Effector memory CD8-positive, alpha-beta T cell (primary cell): ENCODE measurements at regions not wholly inside any gene's neighbourhood (a gene's known extent, or its start where the extent isn't known, plus 50 kb on each side); places are given as distances from the start of the nearest gene placed in this dataset.

Source experiments
- ATAC-seq: fragments of 150-1000 bp; cut with Tn5 transposase; replicated peaks from 2 replicates; pipeline ENCODE4 v1.10.0; 2021; ENCODE audit warnings: mild to moderate bottlenecking, moderate library complexity
- DNase-seq, 3 experiments: peaks; one replicate each; pipeline ENCODE4 v3.0.0; 2021
- H3K27ac Mint-ChIP-seq, 2 donors: one replicate each; pipeline ENCODE4 v1.8.0; 2022; ENCODE audit warnings: mild to moderate bottlenecking in 2 of 2, mixed read lengths in 2 of 2, moderate library complexity in 2 of 2
- H3K27me3 Mint-ChIP-seq, 2 donors: one replicate each; pipeline ENCODE4 v1.8.0; 2022; ENCODE audit warnings: mixed read lengths in 2 of 2
- H3K36me3 Mint-ChIP-seq: one replicate; pipeline ENCODE4 v1.8.0; 2022; ENCODE audit warnings: mild to moderate bottlenecking, moderate library complexity, mixed read lengths; ENCODE audit not compliant: insufficient read depth
- H3K4me1 Mint-ChIP-seq, 2 donors: one replicate each; pipeline ENCODE4 v1.8.0; 2022; ENCODE audit warnings: low read depth in 2 of 2, mixed read lengths in 2 of 2
- H3K4me3 Mint-ChIP-seq, 2 donors: one replicate each; pipeline ENCODE4 v1.8.0; 2022; ENCODE audit warnings: mild to moderate bottlenecking in 2 of 2, mixed read lengths in 2 of 2, moderate library complexity in 2 of 2
- H3K9me3 Mint-ChIP-seq, 2 donors: one replicate each; pipeline ENCODE4 v1.8.0; 2022; ENCODE audit warnings: mixed read lengths in 2 of 2

DNA sequence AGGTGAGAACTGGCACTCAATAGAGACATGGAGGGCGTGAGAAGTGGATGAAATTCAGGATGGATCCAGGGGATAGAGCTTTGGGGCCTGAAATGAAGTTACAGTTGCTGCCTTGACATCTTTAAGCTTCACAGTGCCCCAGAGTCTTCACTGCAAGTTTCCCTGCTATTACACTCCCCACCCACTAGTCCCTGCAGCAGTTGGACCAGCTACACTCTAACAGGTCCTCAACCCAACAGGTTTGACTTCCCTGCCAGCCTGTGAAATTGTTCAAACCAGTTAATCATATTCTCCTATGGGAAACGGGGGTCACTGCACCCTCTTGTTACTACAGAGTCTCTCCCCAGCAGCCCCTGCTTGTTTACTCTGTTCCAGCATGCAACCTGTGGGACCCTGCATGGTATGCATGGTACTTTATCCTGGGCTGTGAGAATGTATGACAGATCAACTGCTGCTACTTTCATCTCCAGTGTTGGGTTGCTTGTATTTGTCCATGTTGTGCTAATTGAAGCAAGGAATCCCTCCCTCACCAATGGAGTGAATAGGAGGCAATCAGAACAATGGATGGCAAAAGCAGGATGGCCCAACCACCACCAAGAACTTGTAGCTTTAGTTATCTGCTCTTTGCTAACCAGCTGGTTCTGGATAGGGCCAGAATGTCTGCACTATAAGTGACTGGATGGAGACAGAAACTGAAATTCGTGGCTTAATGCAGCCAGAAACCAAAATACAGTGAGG, 314.2 kb downstream of the OLFM4 start:
- no peak for DNase-seq
- H3K27ac Mint-ChIP-seq, result no peak overlapping the region
- no peaks in the 10 kb centered on the region for H3K4me1 Mint-ChIP-seq
- no peak for ATAC-seq
- H3K27me3 Mint-ChIP-seq, result no peaks in the 10 kb centered on the region
- no peak overlapping the region for H3K4me3 Mint-ChIP-seq
- peaks cover 7 to 17% of the 10 kb centered on the region in 2 donors for H3K9me3 Mint-ChIP-seq
- no peaks in the 10 kb centered on the region for H3K36me3 Mint-ChIP-seq

DNA sequence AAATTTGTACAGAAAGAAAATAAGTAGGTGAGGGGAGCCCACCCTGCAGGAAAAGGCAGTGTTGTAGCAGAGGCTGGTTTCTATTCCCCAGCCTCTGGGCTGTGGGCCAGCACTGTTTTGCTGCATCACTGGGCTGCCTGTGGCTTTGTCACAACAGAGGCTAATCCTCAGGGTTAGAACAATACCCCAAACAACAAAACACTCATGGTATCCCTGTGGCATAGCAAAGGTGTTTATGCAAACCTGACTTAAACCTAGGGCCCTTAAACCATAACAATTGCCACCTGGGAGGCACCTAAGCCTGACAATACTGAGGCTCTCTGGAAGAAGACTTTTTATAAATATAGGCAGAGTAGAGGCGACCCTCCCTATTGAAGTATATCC, 314.7 kb downstream of the OLFM4 start:
- no peak for ATAC-seq
- Mint-ChIP-seq H3K27ac (no peak overlapping the region), H3K36me3 (no peaks in the 10 kb centered on the region), H3K4me3 (no peak overlapping the region), H3K4me1 (no peaks in the 10 kb centered on the region), H3K27me3 (no peaks in the 10 kb centered on the region), H3K9me3 (peaks cover 10 to 17% of the 10 kb centered on the region in 2 donors)
- DNase-seq, result no peak

DNA sequence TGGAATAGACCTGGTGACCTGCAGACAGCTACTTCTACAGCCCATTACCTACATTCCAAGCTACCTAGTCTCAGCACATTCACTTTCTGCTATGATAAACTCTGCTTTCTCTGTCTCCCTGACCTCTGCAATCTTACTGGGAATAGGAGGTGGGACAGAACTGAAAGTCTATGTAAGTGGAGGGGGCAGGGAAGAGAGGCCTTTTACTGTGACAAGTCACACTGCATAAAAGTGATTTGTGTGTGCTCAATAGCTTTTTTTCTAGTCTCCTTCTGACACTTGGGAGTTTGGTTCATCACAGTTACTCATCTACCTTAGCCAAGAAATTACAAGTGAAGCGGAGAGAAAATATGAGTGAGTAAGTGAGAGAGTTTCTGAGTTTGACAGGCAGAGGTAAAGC, 322.4 kb downstream of the OLFM4 start:
- DNase-seq (no peak), ATAC-seq (no peak)
- H3K9me3 Mint-ChIP-seq, result peaks cover 7 to 11% of the 10 kb centered on the region in 2 donors
- no peaks in the 10 kb centered on the region for H3K4me1 Mint-ChIP-seq
- H3K27me3 Mint-ChIP-seq, result no peaks in the 10 kb centered on the region
- H3K27ac Mint-ChIP-seq, result no peak overlapping the region
- no peak overlapping the region for H3K4me3 Mint-ChIP-seq
- H3K36me3 Mint-ChIP-seq, result no peaks in the 10 kb centered on the region

DNA sequence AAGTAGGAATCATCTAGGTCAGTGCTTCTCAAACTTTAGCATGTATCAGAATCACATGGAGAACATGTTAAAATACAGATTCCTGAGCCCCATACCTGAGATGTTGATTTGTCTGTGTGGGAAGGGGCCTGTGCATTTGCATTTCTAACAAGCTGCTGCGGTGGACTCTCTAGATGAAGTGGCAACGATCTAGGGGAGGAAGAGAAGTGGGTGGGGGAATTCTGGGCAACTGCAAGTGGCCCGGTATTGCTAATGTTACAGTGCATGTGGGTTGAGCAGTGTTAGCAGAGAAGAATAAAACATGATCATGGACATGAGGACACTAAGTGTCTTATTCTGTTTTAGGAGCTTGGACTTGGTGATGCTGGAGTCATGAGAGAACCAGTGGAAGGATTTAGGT, 329.0 kb downstream of the OLFM4 start:
- peaks cover 11 to 17% of the 10 kb centered on the region in 2 donors for H3K9me3 Mint-ChIP-seq
- ATAC-seq (no peak), DNase-seq (no peak)
- H3K36me3 Mint-ChIP-seq, result no peaks in the 10 kb centered on the region
- H3K27me3 Mint-ChIP-seq, result no peaks in the 10 kb centered on the region
- H3K27ac Mint-ChIP-seq, result no peak overlapping the region
- no peaks in the 10 kb centered on the region for H3K4me1 Mint-ChIP-seq
- H3K4me3 Mint-ChIP-seq, result no peak overlapping the region

DNA sequence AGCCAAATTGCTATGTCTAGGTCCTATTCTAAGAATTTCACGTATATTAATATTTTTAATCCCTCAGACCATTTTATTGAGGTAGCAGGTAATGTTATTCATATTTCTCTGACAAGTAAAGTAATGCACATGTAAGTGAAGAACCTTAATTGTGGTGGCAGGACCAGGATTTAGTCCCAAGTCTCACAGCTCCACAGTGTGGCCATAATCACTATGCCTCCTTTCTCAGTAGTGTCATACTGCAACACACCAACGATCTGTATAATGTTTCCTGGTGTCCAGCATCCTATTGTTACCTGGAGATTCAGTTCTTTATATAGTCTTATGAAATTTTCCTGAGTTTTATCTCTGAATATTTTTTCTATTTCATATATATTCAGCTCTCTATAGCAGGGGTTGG, 340.3 kb downstream of the OLFM4 start:
- H3K9me3 Mint-ChIP-seq, result peaks cover 4 to 5% of the 10 kb centered on the region in 2 donors
- DNase-seq (no peak), ATAC-seq (no peak)
- no peak overlapping the region for H3K27ac Mint-ChIP-seq
- H3K27me3 Mint-ChIP-seq, result no peaks in the 10 kb centered on the region
- no peaks in the 10 kb centered on the region for H3K36me3 Mint-ChIP-seq
- no peaks in the 10 kb centered on the region for H3K4me1 Mint-ChIP-seq
- no peak overlapping the region for H3K4me3 Mint-ChIP-seq

DNA sequence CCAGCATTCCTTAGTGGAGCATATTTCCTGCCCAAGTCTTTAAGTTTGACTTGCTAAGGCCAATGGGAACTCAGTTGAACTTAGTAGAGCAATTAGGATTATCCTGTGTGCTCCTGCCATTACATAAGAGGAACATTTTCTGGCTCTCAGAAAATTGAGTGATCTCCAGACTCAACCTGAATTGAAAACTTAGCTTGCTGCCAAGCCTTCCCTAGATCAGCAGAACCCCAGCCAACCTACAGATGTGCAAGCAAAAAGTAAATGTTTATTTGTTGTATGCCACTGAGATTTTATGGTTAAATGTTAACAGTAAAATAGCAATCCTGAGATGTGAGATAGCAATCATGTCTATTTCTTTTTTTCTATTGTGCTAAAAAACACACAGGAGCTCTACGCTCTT, 350.9 kb downstream of the OLFM4 start:
- DNase-seq (no peak), ATAC-seq (no peak)
- Mint-ChIP-seq H3K4me3 (no peak overlapping the region), H3K4me1 (no peaks in the 10 kb centered on the region), H3K9me3 (peaks cover 0 to 5% of the 10 kb centered on the region in 2 donors), H3K36me3 (no peaks in the 10 kb centered on the region), H3K27me3 (no peaks in the 10 kb centered on the region), H3K27ac (no peak overlapping the region)

DNA sequence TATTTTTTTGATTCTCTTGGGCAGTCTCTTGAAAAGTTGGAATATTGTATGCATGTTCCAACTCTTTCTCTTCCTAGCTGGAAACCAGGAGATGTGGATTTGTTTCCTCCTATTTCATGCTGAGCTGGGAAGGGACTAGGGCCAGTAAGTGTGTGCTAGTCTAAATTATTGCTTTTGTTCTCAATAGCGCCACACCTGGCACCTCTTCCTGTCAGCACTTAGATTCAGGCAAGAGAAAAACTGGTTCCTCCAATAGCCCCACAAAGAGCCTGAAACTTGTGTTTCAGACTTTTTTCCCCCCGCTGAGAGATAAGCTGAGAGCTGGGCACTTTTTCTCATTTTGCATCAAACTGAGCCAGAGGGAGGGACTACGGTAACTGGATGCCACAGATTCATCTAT, 353.4 kb downstream of the OLFM4 start:
- H3K4me1 Mint-ChIP-seq, result no peaks in the 10 kb centered on the region
- no peak for DNase-seq
- no peaks in the 10 kb centered on the region for H3K36me3 Mint-ChIP-seq
- no peak overlapping the region for H3K4me3 Mint-ChIP-seq
- ATAC-seq, result no peak
- peaks cover 12 to 15% of the 10 kb centered on the region in 2 donors for H3K9me3 Mint-ChIP-seq
- no peaks in the 10 kb centered on the region for H3K27me3 Mint-ChIP-seq
- H3K27ac Mint-ChIP-seq, result no peak overlapping the region

DNA sequence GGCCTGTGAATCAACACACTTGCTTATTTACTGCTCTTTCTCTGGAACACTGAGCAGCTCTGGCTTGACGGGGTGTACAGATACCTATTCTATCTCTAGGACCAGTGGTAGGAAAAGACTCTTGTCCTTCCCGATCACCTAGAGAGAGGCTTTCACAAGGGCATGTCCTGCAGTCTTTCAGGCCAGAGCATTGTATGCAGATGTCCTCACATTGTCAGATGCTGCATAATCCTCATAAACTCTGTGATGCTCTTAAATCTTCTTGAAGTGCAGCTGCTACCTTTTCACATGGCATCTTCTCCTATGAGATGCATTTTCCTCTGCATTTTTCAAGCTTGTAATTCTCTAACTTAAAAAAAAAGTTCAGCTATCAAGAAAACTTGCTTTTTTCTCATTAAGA, 369.4 kb downstream of the OLFM4 start:
- Mint-ChIP-seq H3K4me3 (no peak overlapping the region), H3K9me3 (peaks cover 0 to 10% of the 10 kb centered on the region in 2 donors), H3K27me3 (no peaks in the 10 kb centered on the region), H3K27ac (no peak overlapping the region), H3K36me3 (no peaks in the 10 kb centered on the region), H3K4me1 (no peaks in the 10 kb centered on the region)
- no peak for DNase-seq
- ATAC-seq, result no peak

DNA sequence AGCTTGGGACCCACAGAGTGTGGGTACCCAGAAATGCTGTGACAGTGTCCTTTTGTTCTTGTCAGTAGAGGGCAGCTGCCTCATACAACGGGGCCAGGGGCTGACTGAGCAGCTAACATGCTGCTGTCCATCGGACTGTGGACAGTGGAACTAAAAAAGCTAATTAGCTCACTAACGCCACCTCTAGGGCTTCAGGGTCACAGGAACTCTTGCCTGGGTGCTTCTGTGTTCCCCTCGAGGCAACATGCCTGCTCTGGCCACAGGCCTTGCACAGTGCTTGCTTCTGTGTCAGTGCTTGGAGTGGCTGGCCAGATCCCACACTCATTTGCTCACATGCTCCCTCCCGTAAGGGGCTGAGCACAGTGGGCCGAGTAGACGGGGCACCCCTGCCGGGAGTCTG, 377.0 kb downstream of the OLFM4 start:
- Mint-ChIP-seq H3K27me3 (no peaks in the 10 kb centered on the region), H3K36me3 (peaks cover 4% of the 10 kb centered on the region), H3K27ac (no peak overlapping the region), H3K4me1 (no peaks in the 10 kb centered on the region), H3K9me3 (peaks cover 0 to 6% of the 10 kb centered on the region in 2 donors), H3K4me3 (no peak overlapping the region)
- DNase-seq, result no peak
- no peak for ATAC-seq

DNA sequence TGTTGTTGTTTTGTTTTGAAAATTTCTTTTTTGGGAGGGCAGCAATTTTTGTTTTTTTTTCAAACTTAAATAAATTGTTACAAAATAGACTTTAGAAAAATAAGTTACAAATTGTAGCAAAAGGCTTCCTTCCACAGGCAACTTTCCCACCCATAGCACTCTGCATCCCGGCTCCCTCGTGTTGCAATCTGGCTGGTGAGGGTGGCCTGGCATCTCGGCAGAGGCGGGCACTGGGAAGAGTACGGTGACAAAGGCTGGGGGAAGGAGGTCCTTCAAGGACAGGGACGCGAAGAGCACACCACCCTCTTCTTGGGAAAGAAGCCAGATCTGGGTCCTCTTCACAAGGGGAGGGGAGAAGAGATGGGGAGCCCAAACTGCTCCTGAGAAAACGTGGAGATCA, 379.7 kb downstream of the OLFM4 start:
- no peak for DNase-seq
- Mint-ChIP-seq H3K27ac (no peak overlapping the region), H3K27me3 (no peaks in the 10 kb centered on the region), H3K36me3 (peaks cover 4% of the 10 kb centered on the region), H3K9me3 (peaks cover 2 to 7% of the 10 kb centered on the region in 2 donors), H3K4me3 (no peak overlapping the region), H3K4me1 (no peaks in the 10 kb centered on the region)
- ATAC-seq, result no peak

DNA sequence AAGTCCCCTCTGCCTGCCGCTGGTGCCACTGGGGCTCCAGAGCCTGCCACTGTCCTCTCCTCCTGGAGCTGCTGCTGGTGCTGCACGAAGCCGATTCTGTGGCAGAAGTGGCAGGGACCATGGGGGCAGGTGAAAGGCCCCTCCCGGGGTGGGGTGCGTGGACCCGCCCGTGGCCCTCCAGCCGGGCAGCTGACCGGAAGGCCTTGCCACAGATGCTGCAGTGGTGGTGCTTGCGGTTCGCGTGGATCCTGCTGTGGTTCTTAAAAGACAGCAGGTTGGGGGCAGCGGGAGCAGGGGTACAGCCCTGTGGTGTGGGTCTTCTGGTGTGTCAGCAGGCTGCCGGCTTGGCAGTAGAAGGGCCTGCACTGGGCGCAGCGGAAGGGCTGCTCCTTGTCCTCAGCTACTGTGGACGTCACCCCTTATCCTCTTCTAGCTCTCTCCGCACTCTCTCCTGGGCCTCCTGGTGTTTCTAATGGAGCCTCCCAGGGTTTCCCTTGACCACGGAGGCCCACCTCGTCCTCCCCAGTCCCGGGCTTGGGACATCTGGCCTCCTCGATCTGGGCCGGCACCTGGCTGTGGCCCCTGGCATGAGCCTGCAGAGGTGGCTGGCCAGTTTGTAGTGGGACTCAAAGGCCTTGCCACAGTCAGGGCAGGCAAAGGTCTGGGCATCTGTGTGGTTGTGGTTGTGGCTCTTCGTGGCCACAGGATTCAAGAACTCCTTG, 380.4 kb downstream of the OLFM4 start:
- H3K36me3 Mint-ChIP-seq, result no peaks in the 10 kb centered on the region
- DNase-seq, result no peak
- H3K4me3 Mint-ChIP-seq, result no peak overlapping the region
- no peaks in the 10 kb centered on the region for H3K27me3 Mint-ChIP-seq
- H3K27ac Mint-ChIP-seq, result no peak overlapping the region
- peaks cover 7 to 9% of the 10 kb centered on the region in 2 donors for H3K9me3 Mint-ChIP-seq
- no peak for ATAC-seq
- H3K4me1 Mint-ChIP-seq, result no peaks in the 10 kb centered on the region

DNA sequence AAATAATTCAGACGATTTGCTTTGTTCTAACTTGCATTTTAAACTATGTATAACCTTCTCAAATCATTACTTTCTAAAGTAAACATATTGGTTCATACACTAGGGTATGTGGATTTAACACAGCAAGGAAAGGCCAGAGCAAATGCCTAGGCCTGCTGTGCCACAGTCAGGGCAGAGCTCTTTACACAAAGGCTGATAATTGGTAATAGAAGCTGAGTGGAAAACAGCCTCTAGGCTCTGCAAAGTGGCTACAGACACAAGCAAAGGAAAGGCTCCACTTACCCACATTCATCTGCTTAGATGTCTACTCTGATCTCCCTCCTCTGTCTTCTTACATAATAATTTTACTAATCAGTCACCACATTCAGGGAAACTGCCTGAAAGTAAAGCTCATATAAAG, 382.9 kb downstream of the OLFM4 start:
- peaks cover 3 to 7% of the 10 kb centered on the region in 2 donors for H3K9me3 Mint-ChIP-seq
- H3K4me3 Mint-ChIP-seq, result no peak overlapping the region
- DNase-seq, result no peak
- no peaks in the 10 kb centered on the region for H3K4me1 Mint-ChIP-seq
- H3K36me3 Mint-ChIP-seq, result no peaks in the 10 kb centered on the region
- H3K27ac Mint-ChIP-seq, result no peak overlapping the region
- no peaks in the 10 kb centered on the region for H3K27me3 Mint-ChIP-seq
- no peak for ATAC-seq

DNA sequence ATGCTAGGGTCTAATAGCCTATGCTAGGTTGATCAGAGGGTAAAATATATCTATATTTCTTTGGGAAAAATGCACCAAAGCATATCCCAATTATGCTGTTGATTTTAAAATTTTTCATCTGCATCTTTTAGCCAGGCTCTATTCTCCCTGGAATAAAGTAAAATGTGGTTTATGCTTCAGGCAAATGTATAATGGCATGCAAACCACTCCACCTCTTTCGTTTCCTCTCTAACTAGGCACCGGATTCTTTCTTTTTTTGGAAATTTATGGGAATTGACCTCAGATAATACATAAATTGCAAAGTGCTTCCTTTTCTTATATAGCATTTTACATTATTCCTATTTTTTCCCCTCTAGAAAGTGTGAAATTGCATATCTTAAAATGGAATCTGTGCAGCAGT, 386.5 kb downstream of the OLFM4 start:
- Mint-ChIP-seq H3K27me3 (no peaks in the 10 kb centered on the region), H3K9me3 (peaks cover 6 to 13% of the 10 kb centered on the region in 2 donors), H3K4me1 (no peaks in the 10 kb centered on the region), H3K27ac (no peak overlapping the region), H3K36me3 (no peaks in the 10 kb centered on the region), H3K4me3 (no peak overlapping the region)
- ATAC-seq, result no peak
- no peak for DNase-seq

DNA sequence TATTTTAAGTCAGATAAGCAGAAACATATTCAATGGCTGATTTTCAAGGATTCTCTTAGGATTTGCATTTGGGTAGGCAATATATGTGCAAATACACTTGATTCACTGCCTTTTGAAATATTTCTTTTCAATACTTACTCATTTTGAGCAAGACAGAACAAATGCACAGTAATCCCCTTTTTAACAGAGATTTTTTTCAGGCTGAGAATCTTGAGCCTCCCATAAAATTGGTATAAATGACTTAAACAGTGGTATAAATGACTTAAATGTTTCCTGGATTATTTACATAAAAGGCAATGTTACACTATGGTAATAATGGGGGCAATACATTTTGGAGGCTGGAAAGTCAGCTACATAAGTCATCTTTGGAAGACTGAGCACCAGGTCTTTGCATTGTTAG, 389.0 kb downstream of the OLFM4 start:
- Mint-ChIP-seq H3K9me3 (peaks cover 6 to 13% of the 10 kb centered on the region in 2 donors), H3K4me1 (no peaks in the 10 kb centered on the region), H3K4me3 (no peak overlapping the region), H3K36me3 (no peaks in the 10 kb centered on the region), H3K27me3 (no peaks in the 10 kb centered on the region), H3K27ac (no peak overlapping the region)
- ATAC-seq (no peak), DNase-seq (no peak)
